ENCODE measurements at regions not wholly inside any gene's neighbourhood (a gene's known extent, or its start where the extent isn't known, plus 50 kb on each side); places are given as distances from the start of the nearest gene placed in this dataset.

- TF ChIP-seq CTCF (IDR thresholded peaks at IDR 0.05 in 2 of 3, conservative IDR thresholded peaks at IDR 0.05 in 1 of 3; ENCODE audit: borderline replicate concordance in 1 of 3, insufficient read depth in 1 of 3, low read depth in 2 of 3, low read length in 2 of 3), result no peak
- no peak for TF ChIP-seq YY1 (IDR thresholded peaks at IDR 0.05; ENCODE audit: extremely low read depth, insufficient replicate concordance, low read depth, low read length)
- TF ChIP-seq JUND (IDR thresholded peaks at IDR 0.05), result no peak
- no peak for TF ChIP-seq ZNF274 (IDR thresholded peaks at IDR 0.05; ENCODE audit: low read depth, low read length)
- TF ChIP-seq POLR2A (IDR thresholded peaks at IDR 0.05; ENCODE audit: borderline replicate concordance, extremely low read depth, insufficient read depth, insufficient read length), result no peak
- TF ChIP-seq FOSL1 (IDR thresholded peaks at IDR 0.05; ENCODE audit: low read depth), result no peak
- no peak for TF ChIP-seq REST (IDR thresholded peaks at IDR 0.05; ENCODE audit: low read depth)
Measured at GRCh38 chr7:131098527-131098926, 229.1 kb upstream of the MKLN1 start.
